ENCODE measurements at regions not wholly inside any gene's neighbourhood (a gene's known extent, or its start where the extent isn't known, plus 50 kb on each side); places are given as distances from the start of the nearest gene placed in this dataset.

DNA sequence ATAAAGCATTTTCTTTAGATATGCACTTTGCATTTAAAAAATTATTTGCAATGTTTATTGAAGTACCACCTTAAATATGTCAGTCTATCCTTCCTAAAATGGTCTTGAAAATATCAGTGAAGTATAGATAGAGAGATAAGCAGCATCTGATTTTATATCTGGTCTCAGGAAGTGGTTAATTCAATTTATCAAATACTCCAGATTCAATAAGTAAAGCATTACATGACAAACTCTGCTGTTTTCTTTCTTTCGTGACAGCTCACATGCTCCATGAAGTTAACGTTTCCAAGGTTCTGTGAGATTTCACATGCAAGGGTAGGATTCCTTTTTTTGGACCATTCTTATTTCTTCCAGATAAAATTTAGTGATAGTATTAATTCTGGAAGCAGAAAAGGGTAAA is 775.4 kb upstream of the ROBO1 start:
- H3K27ac ChIP-seq, result no peak overlapping the region
- no peak for TF ChIP-seq EP300 (IDR thresholded peaks at IDR 0.05)
- TF ChIP-seq POLR2A (IDR thresholded peaks at IDR 0.05), result no peak
- TF ChIP-seq, protein P1, sequence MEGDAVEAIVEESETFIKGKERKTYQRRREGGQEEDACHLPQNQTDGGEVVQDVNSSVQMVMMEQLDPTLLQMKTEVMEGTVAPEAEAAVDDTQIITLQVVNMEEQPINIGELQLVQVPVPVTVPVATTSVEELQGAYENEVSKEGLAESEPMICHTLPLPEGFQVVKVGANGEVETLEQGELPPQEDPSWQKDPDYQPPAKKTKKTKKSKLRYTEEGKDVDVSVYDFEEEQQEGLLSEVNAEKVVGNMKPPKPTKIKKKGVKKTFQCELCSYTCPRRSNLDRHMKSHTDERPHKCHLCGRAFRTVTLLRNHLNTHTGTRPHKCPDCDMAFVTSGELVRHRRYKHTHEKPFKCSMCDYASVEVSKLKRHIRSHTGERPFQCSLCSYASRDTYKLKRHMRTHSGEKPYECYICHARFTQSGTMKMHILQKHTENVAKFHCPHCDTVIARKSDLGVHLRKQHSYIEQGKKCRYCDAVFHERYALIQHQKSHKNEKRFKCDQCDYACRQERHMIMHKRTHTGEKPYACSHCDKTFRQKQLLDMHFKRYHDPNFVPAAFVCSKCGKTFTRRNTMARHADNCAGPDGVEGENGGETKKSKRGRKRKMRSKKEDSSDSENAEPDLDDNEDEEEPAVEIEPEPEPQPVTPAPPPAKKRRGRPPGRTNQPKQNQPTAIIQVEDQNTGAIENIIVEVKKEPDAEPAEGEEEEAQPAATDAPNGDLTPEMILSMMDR (IDR thresholded peaks at IDR 0.05), result no peak
- H3K27me3 ChIP-seq, result no peaks in the 10 kb centered on the region
- H3K9me3 ChIP-seq, result no peaks in the 10 kb centered on the region
- no peak for DNase-seq (ENCODE audit: low spot score in 2 of 2)
- no peak overlapping the region for H3K4me3 ChIP-seq
- H3K36me3 ChIP-seq, result no peaks in the 10 kb centered on the region
- 76 to 80% methylated on average over 2 of the region's 2 CpGs for WGBS, 2 donors
- H3K4me1 ChIP-seq, result no peaks in the 10 kb centered on the region

DNA sequence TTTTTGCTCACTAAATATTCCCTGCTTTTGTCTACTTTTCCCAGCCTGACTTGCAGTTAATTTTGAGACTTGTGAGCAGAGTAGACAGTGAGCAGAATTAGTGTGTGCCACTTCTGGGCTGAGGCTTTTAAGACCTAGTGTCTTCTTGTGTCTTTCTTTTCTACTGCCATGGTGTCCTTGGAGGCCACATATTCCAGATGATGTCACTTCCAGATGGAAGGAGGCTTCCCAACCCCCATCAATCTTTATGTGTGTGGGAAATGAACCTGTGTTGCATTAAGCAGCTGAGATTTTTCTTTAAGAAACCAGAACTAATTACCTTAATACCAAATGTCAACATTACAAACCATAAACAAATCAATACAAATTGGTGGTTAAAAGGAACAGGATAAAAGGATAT is 774.7 kb upstream of the ROBO1 start:
- no peak overlapping the region for H3K4me3 ChIP-seq
- H3K9me3 ChIP-seq, result no peaks in the 10 kb centered on the region
- no peak overlapping the region for H3K27ac ChIP-seq
- no peaks in the 10 kb centered on the region for H3K36me3 ChIP-seq
- TF ChIP-seq POLR2A (IDR thresholded peaks at IDR 0.05), result no peak
- TF ChIP-seq, protein P1 (IDR thresholded peaks at IDR 0.05), result no peak
- TF ChIP-seq EP300 (IDR thresholded peaks at IDR 0.05), result no peak
- H3K4me1 ChIP-seq, result no peaks in the 10 kb centered on the region
- H3K27me3 ChIP-seq, result no peaks in the 10 kb centered on the region
- no peak for DNase-seq (ENCODE audit: low spot score in 2 of 2)

DNA sequence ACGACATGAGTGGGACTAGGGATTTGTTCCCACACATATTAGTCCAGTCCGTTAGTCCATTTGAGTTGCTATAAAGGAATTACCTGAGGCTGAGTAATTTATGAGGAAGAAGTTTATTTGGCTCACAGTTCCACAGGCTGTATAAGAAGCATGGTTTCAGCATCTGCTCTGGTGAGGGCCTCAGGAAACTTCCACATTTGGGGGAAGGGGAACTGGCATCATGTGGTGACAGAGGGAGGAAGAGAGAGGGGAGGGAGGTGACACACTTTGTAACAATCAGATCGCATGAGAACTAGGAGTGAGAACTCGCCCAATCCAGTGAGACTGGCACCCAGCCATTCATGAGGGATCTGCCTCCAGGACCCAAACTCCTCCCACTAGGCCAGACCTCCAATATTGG is 769.9 kb upstream of the ROBO1 start:
- H3K4me1 ChIP-seq, result no peaks in the 10 kb centered on the region
- no peak for TF ChIP-seq POLR2A (IDR thresholded peaks at IDR 0.05)
- no peaks in the 10 kb centered on the region for H3K9me3 ChIP-seq
- 83 to 87% methylated on average over 4 of the region's 4 CpGs for WGBS, 2 donors
- H3K27ac ChIP-seq, result no peak overlapping the region
- DNase-seq (ENCODE audit: low spot score in 2 of 2), result no peak
- H3K36me3 ChIP-seq, result no peaks in the 10 kb centered on the region
- H3K27me3 ChIP-seq, result no peaks in the 10 kb centered on the region
- no peak overlapping the region for H3K4me3 ChIP-seq

DNA sequence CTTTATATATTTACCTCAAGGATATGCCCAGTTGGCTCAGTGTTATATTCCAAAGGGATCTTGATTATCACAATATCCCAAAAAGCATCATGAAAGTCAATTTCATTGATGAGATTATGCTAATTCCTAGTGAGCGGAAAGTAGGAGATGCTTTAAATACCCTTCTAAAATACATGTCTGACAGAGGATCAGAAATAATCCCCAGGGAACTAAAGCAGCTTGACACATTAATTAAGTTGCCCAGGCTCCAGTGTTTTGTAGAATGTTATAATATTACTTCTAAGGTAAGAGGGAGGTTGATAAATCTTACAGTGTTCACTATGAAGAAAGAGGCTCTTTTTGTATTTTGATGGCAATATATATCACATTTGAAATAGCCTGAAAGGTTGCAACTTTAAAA is 767.5 kb upstream of the ROBO1 start:
- WGBS, 2 donors, result 89 to 97% methylated on average over 1 of the region's 1 CpG

DNA sequence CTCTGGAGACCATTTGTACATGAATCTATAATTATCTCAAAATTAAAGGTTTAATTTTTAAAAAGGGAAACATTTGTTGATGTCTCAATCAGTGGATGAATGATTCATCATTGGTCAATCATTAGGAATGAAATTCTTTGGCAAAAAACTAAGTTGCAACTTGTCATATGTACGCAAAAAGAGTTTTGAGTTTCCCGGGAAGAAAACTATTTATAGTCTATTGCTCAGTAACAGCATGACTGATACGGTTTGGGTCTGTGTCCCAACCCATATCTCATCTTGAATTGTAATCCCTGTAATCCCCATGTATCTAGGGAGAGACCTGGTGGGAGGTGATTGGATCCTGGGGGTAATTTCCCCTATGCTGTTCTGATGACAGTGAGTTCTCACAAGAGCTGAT is 765.8 kb upstream of the ROBO1 start:
- H3K4me1 ChIP-seq, result no peaks in the 10 kb centered on the region
- H3K36me3 ChIP-seq, result no peaks in the 10 kb centered on the region
- TF ChIP-seq EP300 (IDR thresholded peaks at IDR 0.05) (no peak), POLR2A (IDR thresholded peaks at IDR 0.05) (no peak)
- TF ChIP-seq, protein P1 (IDR thresholded peaks at IDR 0.05), result no peak
- DNase-seq (ENCODE audit: low spot score in 2 of 2), result no peak
- H3K27me3 ChIP-seq, result no peaks in the 10 kb centered on the region
- H3K4me3 ChIP-seq, result no peak overlapping the region
- no peak overlapping the region for H3K27ac ChIP-seq
- WGBS, 2 donors, result 81 to 94% methylated on average over 3 of the region's 3 CpGs
- H3K9me3 ChIP-seq, result no peaks in the 10 kb centered on the region

More for the DNA sequence above, 767.5 kb upstream of the ROBO1 start:
- Histone ChIP-seq H3K4me3 (no peak overlapping the region), H3K36me3 (no peaks in the 10 kb centered on the region), H3K9me3 (no peaks in the 10 kb centered on the region), H3K4me1 (no peaks in the 10 kb centered on the region), H3K27ac (no peak overlapping the region), H3K27me3 (no peaks in the 10 kb centered on the region)
- TF ChIP-seq, protein P1 (IDR thresholded peaks at IDR 0.05), result no peak
- no peak for TF ChIP-seq EP300 (IDR thresholded peaks at IDR 0.05)
- TF ChIP-seq POLR2A (IDR thresholded peaks at IDR 0.05), result no peak
- DNase-seq (ENCODE audit: low spot score in 2 of 2), result no peak

DNA sequence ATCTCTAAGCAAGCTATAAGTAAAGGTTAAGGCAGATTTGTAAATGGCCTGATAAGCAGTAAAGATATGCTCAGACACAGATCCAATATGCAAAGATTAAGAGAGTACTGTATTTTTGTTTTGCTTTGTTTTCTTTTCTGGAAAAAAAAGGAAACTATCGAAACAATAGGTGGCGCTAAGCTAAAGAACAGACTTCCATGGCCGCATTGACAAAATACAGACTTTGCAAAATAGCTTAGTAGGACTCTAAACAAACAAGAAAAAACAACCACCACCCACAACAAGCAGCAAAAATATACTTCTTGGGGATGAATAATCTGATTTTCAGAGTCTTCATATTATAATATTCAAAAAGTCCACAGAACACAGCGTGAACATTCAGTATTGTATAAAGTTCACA is 758.4 kb upstream of the ROBO1 start:
- Histone ChIP-seq H3K27ac (no peak overlapping the region), H3K27me3 (no peaks in the 10 kb centered on the region), H3K4me3 (no peak overlapping the region), H3K9me3 (no peaks in the 10 kb centered on the region), H3K36me3 (no peaks in the 10 kb centered on the region), H3K4me1 (no peaks in the 10 kb centered on the region)
- TF ChIP-seq EP300 (IDR thresholded peaks at IDR 0.05) (no peak), POLR2A (IDR thresholded peaks at IDR 0.05) (no peak)
- TF ChIP-seq, protein P1 (IDR thresholded peaks at IDR 0.05), result no peak
- 75 to 84% methylated on average over 4 of the region's 4 CpGs for whole genome bisulfite sequencing, 2 donors
- no peak for DNase-seq (ENCODE audit: low spot score in 2 of 2)

Data from tibial nerve (tissue), 4 donors.